ENCODE measurements at regions not wholly inside any gene's neighbourhood (a gene's known extent, or its start where the extent isn't known, plus 50 kb on each side); places are given as distances from the start of the nearest gene placed in this dataset.
"Not testable (repeated sequence)": the region's sequence is repeated elsewhere in the genome, so short reads cannot be mapped to it uniquely, and the experiment has no call there.

- H3K27ac Mint-ChIP-seq; H3K36me3 Mint-ChIP-seq (ENCODE audit: low read depth); DNase-seq; intact Hi-C loops (cut with micrococcal nuclease); CTCF ChIA-PET; H3K4me1 Mint-ChIP-seq (ENCODE audit: low read depth); H3K4me3 Mint-ChIP-seq; H3K9me3 Mint-ChIP-seq: not testable (repeated sequence)
- H3K27me3 Mint-ChIP-seq (ENCODE audit: low read depth) = peaks cover 33% of the 10 kb centered on the region
Measured at GRCh38 chr9:62869061-62869460, 1679.2 kb downstream of the SPATA31A7 start.

GRCh38 chr9:62871765-62872164 lies 1681.9 kb downstream of the SPATA31A7 start:
- H3K36me3 Mint-ChIP-seq (ENCODE audit: low read depth); H3K4me1 Mint-ChIP-seq (ENCODE audit: low read depth); CTCF ChIA-PET; intact Hi-C loops (cut with micrococcal nuclease); H3K27ac Mint-ChIP-seq; DNase-seq; H3K9me3 Mint-ChIP-seq; H3K4me3 Mint-ChIP-seq: not testable (repeated sequence)
- H3K27me3 Mint-ChIP-seq (ENCODE audit: low read depth) = peaks cover 21% of the 10 kb centered on the region

DNA sequence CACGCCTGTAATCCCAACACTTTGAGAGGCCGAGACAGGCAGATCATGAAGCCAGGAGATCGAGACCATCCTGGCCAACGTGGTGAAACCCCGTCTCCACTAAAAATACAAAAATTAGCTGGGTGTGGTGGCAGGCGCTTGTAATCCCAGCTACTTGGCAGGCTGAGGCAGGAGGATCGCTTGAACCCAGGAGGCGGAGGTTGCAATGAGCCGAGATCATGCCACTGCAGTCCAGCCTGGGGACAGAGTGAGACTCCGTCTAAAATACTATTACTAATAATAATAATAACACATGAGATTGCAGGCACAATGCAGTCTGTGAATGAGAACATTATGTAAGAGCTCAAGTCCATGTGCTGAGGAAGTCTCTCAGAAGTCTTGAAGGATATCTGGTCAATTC lies 1684.4 kb downstream of the SPATA31A7 start:
- H3K27ac Mint-ChIP-seq; H3K9me3 Mint-ChIP-seq; intact Hi-C loops (cut with micrococcal nuclease); H3K36me3 Mint-ChIP-seq (ENCODE audit: low read depth); H3K4me1 Mint-ChIP-seq (ENCODE audit: low read depth); CTCF ChIA-PET; DNase-seq; H3K4me3 Mint-ChIP-seq: not testable (repeated sequence)
- H3K27me3 Mint-ChIP-seq (ENCODE audit: low read depth) = peaks cover 13% of the 10 kb centered on the region

DNA sequence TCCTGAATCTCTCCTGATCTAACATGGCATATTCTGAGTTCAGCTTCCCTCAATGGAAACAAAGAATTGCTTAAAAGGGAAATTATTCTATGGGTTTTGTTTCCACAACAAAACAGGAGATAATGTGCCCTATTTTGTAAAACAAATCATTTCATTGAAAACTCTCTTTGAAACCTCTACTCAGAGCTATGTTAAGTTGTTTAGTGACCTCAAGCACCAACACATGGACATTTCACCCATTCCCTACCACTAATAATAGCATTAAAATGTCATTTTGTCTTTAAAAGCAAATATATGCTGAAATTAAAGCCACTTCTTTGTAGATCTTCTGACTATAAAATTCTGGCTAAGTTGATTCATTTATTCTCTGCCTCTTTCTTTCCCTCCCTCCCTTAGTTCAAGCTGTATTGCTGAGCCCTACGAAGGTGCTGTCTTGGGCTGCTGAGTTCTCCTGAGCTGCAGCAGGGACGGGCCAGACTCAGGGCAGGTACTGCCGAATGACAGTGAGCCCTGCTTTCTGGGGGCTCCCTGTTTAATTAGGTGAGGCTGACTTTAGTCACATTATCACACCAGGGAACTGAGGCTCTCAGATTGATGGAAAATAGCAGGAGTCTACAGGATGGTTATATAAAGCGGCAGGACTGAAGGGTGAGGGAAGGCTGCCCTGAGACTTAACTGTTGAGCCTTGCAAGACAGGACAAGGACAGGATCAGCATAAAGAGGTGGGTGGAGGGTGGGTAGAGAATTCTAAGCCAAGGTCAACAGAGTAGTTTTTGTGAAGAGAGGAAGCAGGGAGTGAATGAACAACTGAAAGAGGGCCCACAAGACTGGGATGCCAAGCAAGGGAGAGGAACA lies 1685.1 kb downstream of the SPATA31A7 start:
- H3K36me3 Mint-ChIP-seq (ENCODE audit: low read depth); CTCF ChIA-PET: not testable (repeated sequence)
- H3K27me3 Mint-ChIP-seq (ENCODE audit: low read depth) = peaks cover 15% of the 10 kb centered on the region

DNA sequence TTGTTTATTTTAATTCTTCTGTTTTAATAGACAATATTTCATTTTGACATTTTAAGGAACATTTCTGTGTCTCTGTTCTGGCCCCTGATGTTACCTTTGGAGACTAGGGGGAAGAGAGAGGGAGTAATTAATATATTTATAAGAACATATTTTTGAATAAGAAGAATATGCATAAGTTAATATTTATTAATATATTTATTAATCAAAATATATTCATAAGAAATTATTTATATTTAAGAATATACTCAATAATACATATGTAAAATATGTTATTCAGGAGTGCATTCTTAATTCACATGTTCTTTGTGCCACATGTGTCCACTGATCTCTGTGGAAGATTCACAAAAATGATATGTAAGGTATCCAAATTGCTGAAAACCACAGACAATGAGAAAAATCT lies 1687.7 kb downstream of the SPATA31A7 start:
- intact Hi-C loops (cut with micrococcal nuclease); DNase-seq; CTCF ChIA-PET; H3K4me3 Mint-ChIP-seq; H3K4me1 Mint-ChIP-seq (ENCODE audit: low read depth); H3K27ac Mint-ChIP-seq; H3K9me3 Mint-ChIP-seq; H3K36me3 Mint-ChIP-seq (ENCODE audit: low read depth): not testable (repeated sequence)
- peaks cover 26% of the 10 kb centered on the region for H3K27me3 Mint-ChIP-seq (ENCODE audit: low read depth)

More for the DNA sequence above, 1685.1 kb downstream of the SPATA31A7 start:
- H3K27ac Mint-ChIP-seq; intact Hi-C loops (cut with micrococcal nuclease); H3K4me1 Mint-ChIP-seq (ENCODE audit: low read depth); H3K9me3 Mint-ChIP-seq; DNase-seq; H3K4me3 Mint-ChIP-seq: not testable (repeated sequence)

GRCh38 chr9:62877987-62878386 lies 1688.2 kb downstream of the SPATA31A7 start:
- H3K9me3 Mint-ChIP-seq; H3K4me1 Mint-ChIP-seq (ENCODE audit: low read depth); CTCF ChIA-PET; H3K4me3 Mint-ChIP-seq; intact Hi-C loops (cut with micrococcal nuclease); DNase-seq; H3K36me3 Mint-ChIP-seq (ENCODE audit: low read depth); H3K27ac Mint-ChIP-seq: not testable (repeated sequence)
- peaks cover 28% of the 10 kb centered on the region for H3K27me3 Mint-ChIP-seq (ENCODE audit: low read depth)

GRCh38 chr9:62880453-62880852 lies 1690.6 kb downstream of the SPATA31A7 start:
- H3K27ac Mint-ChIP-seq; H3K9me3 Mint-ChIP-seq; DNase-seq; H3K4me1 Mint-ChIP-seq (ENCODE audit: low read depth); H3K4me3 Mint-ChIP-seq; H3K36me3 Mint-ChIP-seq (ENCODE audit: low read depth); CTCF ChIA-PET; intact Hi-C loops (cut with micrococcal nuclease): not testable (repeated sequence)
- peaks cover 22% of the 10 kb centered on the region for H3K27me3 Mint-ChIP-seq (ENCODE audit: low read depth)

GRCh38 chr9:62880971-62881370 lies 1691.1 kb downstream of the SPATA31A7 start:
- CTCF ChIA-PET; H3K9me3 Mint-ChIP-seq; intact Hi-C loops (cut with micrococcal nuclease); H3K27ac Mint-ChIP-seq; DNase-seq; H3K4me1 Mint-ChIP-seq (ENCODE audit: low read depth); H3K4me3 Mint-ChIP-seq; H3K36me3 Mint-ChIP-seq (ENCODE audit: low read depth): not testable (repeated sequence)
- H3K27me3 Mint-ChIP-seq (ENCODE audit: low read depth) = peaks cover 22% of the 10 kb centered on the region

- H3K4me1 Mint-ChIP-seq (ENCODE audit: low read depth); intact Hi-C loops (cut with micrococcal nuclease); H3K27ac Mint-ChIP-seq; H3K9me3 Mint-ChIP-seq; H3K36me3 Mint-ChIP-seq (ENCODE audit: low read depth); H3K4me3 Mint-ChIP-seq; CTCF ChIA-PET; DNase-seq: not testable (repeated sequence)
- peaks cover 22% of the 10 kb centered on the region for H3K27me3 Mint-ChIP-seq (ENCODE audit: low read depth)
Measured at GRCh38 chr9:62881811-62882210, 1692.0 kb downstream of the SPATA31A7 start.

DNA sequence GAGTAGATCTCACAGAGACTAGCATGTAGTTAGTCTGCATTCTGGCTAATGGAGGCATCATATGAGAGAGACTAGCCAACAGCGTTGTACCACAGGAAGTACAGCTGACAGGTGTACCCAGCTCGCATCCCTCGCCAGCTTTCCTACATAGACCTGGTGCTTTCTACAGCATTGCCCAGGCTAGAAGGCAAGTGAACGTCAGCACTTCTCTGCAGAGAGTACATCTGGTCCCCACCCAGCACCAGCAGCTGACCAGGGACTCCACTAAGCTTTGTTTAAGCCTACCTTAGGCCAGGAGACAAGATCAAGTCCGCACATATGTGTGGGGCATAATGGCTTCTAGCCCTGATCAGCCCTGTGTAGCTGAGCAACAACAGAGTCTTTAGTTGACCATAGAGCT lies 1692.9 kb downstream of the SPATA31A7 start:
- H3K9me3 Mint-ChIP-seq; H3K4me1 Mint-ChIP-seq (ENCODE audit: low read depth); CTCF ChIA-PET; DNase-seq; intact Hi-C loops (cut with micrococcal nuclease); H3K27ac Mint-ChIP-seq; H3K36me3 Mint-ChIP-seq (ENCODE audit: low read depth); H3K4me3 Mint-ChIP-seq: not testable (repeated sequence)
- peaks cover 22% of the 10 kb centered on the region for H3K27me3 Mint-ChIP-seq (ENCODE audit: low read depth)

- CTCF ChIA-PET; intact Hi-C loops (cut with micrococcal nuclease); H3K27me3 Mint-ChIP-seq (ENCODE audit: low read depth); H3K4me1 Mint-ChIP-seq (ENCODE audit: low read depth); H3K9me3 Mint-ChIP-seq; H3K27ac Mint-ChIP-seq; H3K4me3 Mint-ChIP-seq; DNase-seq; H3K36me3 Mint-ChIP-seq (ENCODE audit: low read depth): not testable (repeated sequence)
Measured at GRCh38 chr9:62896692-62897091, 1706.9 kb downstream of the SPATA31A7 start.

- H3K27ac Mint-ChIP-seq; H3K4me1 Mint-ChIP-seq (ENCODE audit: low read depth); H3K27me3 Mint-ChIP-seq (ENCODE audit: low read depth); intact Hi-C loops (cut with micrococcal nuclease); CTCF ChIA-PET; H3K9me3 Mint-ChIP-seq; H3K36me3 Mint-ChIP-seq (ENCODE audit: low read depth): not testable (repeated sequence)
- DNase-seq = peak; percentile 37
- peak overlapping the region; percentile 57 for H3K4me3 Mint-ChIP-seq
Measured at GRCh38 chr9:62897411-62898225, 1707.8 kb downstream of the SPATA31A7 start.

DNA sequence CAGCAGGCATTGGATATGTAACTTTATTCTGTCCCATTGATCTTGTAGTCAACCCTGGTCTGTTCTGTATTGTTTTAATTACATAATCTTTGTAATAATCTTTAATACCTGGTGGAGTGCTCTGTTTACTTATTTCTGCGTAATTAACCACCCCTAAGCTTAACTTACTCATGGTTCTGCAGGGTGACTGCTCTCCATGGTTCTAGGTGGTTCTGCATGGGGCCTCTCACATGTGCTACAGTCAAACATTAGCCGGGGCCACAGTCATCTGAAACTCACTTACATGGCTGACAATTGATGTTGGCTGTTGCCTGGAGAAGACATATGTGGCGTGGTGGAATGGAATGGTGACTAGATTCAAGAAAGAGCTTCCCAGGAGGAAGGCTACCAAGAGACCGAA lies 1709.8 kb downstream of the SPATA31A7 start:
- H3K27ac Mint-ChIP-seq; H3K27me3 Mint-ChIP-seq (ENCODE audit: low read depth); H3K36me3 Mint-ChIP-seq (ENCODE audit: low read depth); CTCF ChIA-PET; H3K4me1 Mint-ChIP-seq (ENCODE audit: low read depth); DNase-seq; intact Hi-C loops (cut with micrococcal nuclease); H3K4me3 Mint-ChIP-seq; H3K9me3 Mint-ChIP-seq: not testable (repeated sequence)
